ENCODE measurements at regions not wholly inside any gene's neighbourhood (a gene's known extent, or its start where the extent isn't known, plus 50 kb on each side); places are given as distances from the start of the nearest gene placed in this dataset.

DNA sequence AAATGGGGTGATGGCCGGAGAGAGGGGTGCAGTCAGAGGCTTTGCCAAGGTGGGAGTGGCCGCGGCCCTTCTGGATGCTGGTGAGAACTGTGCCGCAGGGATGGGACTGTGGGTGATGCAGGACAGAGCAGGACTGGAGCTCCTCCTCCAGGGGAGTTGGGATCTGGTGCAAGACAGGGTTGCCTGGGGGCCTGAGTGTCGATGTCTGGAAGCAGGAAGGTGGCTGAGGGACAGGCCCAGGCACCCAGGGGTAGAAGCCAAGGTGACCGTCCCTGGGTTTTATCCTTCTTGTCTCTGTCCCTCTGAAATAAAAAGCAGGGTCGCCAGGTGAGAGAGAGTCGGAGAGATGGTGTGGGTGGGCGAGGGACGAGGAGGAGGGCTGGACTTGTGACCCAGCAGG lies 89.1 kb upstream of the IER5L start:
- H3K9me3 ChIP-seq (ENCODE audit: insufficient read depth in 2 of 2, low read depth in 1 of 2, low read length in 1 of 2): no peaks in the 10 kb centered on the region
- H4K5ac ChIP-seq (ENCODE audit: insufficient read length, low read depth, low read length): no peak overlapping the region
- no peak overlapping the region for H3K18ac ChIP-seq (ENCODE audit: extremely low read depth, low read length)
- H3K4ac ChIP-seq (replicated peaks; ENCODE audit: insufficient read length, low read depth, low read length): no peak overlapping the region
- no peak overlapping the region for H2AFZ ChIP-seq (ENCODE audit: low read length)
- H4K91ac ChIP-seq (replicated peaks; ENCODE audit: insufficient read length, low read length): no peak overlapping the region
- H2AK5ac ChIP-seq (ENCODE audit: low read depth, low read length): no peak overlapping the region
- no peaks in the 10 kb centered on the region for H3K79me1 ChIP-seq (ENCODE audit: low read depth, low read length)
- no peak for TF ChIP-seq SUZ12 (IDR thresholded peaks at IDR 0.05; ENCODE audit: low read length)
- no peaks in the 10 kb centered on the region for H3K36me3 ChIP-seq (ENCODE audit: control insufficient read depth in 2 of 4, insufficient read depth in 4 of 4, low read length in 3 of 4)
- no peak overlapping the region for H2BK5ac ChIP-seq (ENCODE audit: low read depth, low read length)
- no peak for DNase-seq (ENCODE audit: low read depth in 1 of 2, low spot score in 2 of 2)
- peak overlapping the region; percentile 58; the same call in 1 of the 2 replicates for H4K8ac ChIP-seq (ENCODE audit: extremely low read depth, insufficient read depth, low read length)
- H2BK120ac ChIP-seq (replicated peaks; ENCODE audit: low read depth, low read length): no peak overlapping the region
- H3K4me2 ChIP-seq (ENCODE audit: insufficient read depth in 1 of 2, low read depth in 2 of 2, low read length in 2 of 2): no peak overlapping the region
- no peak overlapping the region for H2BK15ac ChIP-seq (ENCODE audit: low read length)
- no peak overlapping the region; the same call in 1 of the 2 replicates for H2BK12ac ChIP-seq (ENCODE audit: low read depth, low read length)
- H3K27me3 ChIP-seq (replicated peaks in 1 of 4; ENCODE audit: control insufficient read depth in 3 of 4, extremely low read depth in 1 of 4, insufficient read depth in 3 of 4, low read length in 3 of 4): no peaks in the 10 kb centered on the region
- no peaks in the 10 kb centered on the region for H4K20me1 ChIP-seq (replicated peaks in 1 of 2; ENCODE audit: control insufficient read depth in 1 of 2, insufficient read depth in 2 of 2, low read length in 2 of 2)
- no peak overlapping the region for H2BK20ac ChIP-seq (ENCODE audit: low read length)
- no peak overlapping the region for H3K9ac ChIP-seq (replicated peaks in 1 of 4; ENCODE audit: extremely low read depth in 1 of 4, low read depth in 3 of 4, low read length in 3 of 4)
- H3K79me2 ChIP-seq (ENCODE audit: control insufficient read depth in 1 of 2, insufficient read depth in 2 of 2, low read length in 2 of 2): no peaks in the 10 kb centered on the region
- H3K56ac ChIP-seq (replicated peaks; ENCODE audit: insufficient read length, low read depth, low read length): no peak overlapping the region
- H3K27ac ChIP-seq (ENCODE audit: low read depth, low read length): no peak overlapping the region
- CTCF ChIA-PET (ENCODE audit: partially characterized antibody): interaction anchor here (0.8 to 1.6 kb wide), 3 partner anchors 41 to 114 kb away, joined by 3 to 5 read pairs (median 4); no protein-coding TSS in a partner anchor
- H3K23me2 ChIP-seq (ENCODE audit: low read depth, low read length): no peaks in the 10 kb centered on the region
- WGBS, 2 experiments (ENCODE audit: extremely low coverage in 1 of 2, insufficient coverage in 1 of 2, insufficient read length in 1 of 2, insufficient replicate concordance in 2 of 2, low coverage in 1 of 2, low lambda C conversion rate in 2 of 2, missing lambda C conversion rate in 1 of 2): 83% methylated on average over 10 of the region's 10 CpGs; no CpG with 5 or more reads in 1 of the 2 experiments
- H3K4me3 ChIP-seq (ENCODE audit: extremely low read depth in 1 of 4, insufficient read depth in 2 of 4, low read depth in 3 of 4, low read length in 4 of 4): no peak overlapping the region
- FAIRE-seq: no peak
- no peak overlapping the region for H3K23ac ChIP-seq (ENCODE audit: insufficient read length)
- POLR2A ChIA-PET (ENCODE audit: partially characterized antibody): no interaction called here
- H3K14ac ChIP-seq (ENCODE audit: insufficient read length): no peak overlapping the region
- no peaks in the 10 kb centered on the region; a peak in 1 of 7 replicates for H3K4me1 ChIP-seq (replicated peaks in 1 of 4; ENCODE audit: control insufficient read depth in 3 of 4, insufficient read depth in 4 of 4, low read length in 3 of 4)
